ENCODE measurements at regions not wholly inside any gene's neighbourhood (a gene's known extent, or its start where the extent isn't known, plus 50 kb on each side); places are given as distances from the start of the nearest gene placed in this dataset.
"Not testable (repeated sequence)": the region's sequence is repeated elsewhere in the genome, so short reads cannot be mapped to it uniquely, and the experiment has no call there.

DNA sequence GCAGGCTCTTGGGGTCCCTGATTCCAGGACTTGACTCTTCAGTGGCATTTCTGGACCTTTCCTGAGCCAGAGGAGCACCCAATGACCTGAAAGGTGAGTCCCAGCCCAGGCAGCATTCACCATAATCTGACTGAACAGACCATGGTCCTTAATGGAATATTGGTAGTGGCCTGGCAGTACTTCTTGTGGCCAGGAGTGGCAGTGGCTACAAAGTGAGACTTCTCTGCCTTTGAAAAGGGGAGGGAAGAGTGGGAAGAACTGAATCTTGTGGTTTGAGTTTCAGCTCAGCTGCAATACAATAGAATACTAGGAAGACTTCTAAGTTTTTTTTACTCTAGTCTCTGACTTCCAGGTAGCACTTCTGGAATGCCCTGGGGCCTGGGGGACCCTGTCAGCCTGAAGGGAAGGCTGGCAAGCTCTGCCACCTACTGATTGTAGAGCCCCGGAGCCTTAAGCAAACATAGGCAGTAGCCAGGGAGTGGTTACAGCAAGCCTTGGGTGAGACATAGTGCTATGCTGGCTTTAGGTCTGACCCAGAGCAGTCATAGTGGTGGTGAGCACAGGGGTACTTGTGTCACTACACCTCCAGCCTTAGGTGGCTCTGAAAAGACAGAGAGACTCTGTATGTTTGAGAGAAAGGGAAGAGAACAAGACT is 674.2 kb upstream of the MANEA start:
- no peaks in the 10 kb centered on the region for H3K36me3 ChIP-seq (ENCODE audit: control insufficient read depth in 1 of 2, insufficient read depth in 2 of 2, low read length in 2 of 2)
- no peaks in the 10 kb centered on the region for H3K27me3 ChIP-seq (ENCODE audit: low read depth, low read length)
- no peak overlapping the region for H3K27ac ChIP-seq (ENCODE audit: low read length)
- no peak overlapping the region for H3K4me3 ChIP-seq (ENCODE audit: low read depth in 1 of 2, low read length in 2 of 2)
- no peaks in the 10 kb centered on the region for H3K9me3 ChIP-seq (ENCODE audit: control insufficient read depth in 1 of 2, low read length in 2 of 2)
- H3K4me1 ChIP-seq (ENCODE audit: control insufficient read depth in 1 of 2, insufficient read depth in 2 of 2, low read length in 2 of 2): no peaks in the 10 kb centered on the region

DNA sequence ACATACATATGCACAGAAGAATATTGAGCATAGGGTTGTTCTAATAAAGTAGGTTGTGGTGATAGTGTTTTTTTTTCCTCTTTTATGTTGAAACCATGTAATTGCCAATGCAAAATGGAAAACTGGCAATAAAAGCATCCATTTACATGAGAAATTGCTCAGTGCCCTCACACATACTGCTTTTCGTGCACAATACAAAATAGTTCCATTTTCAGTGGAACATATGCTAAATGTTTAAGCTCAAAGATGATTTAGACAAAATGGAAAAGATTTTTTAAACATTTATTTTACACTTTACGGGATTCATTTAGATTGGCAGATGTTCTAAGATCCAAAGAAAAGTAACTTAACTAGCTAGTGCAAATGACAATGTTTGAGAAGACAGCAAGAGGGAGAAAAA is 678.1 kb upstream of the MANEA start:
- Histone ChIP-seq H3K27me3 (ENCODE audit: low read depth, low read length) (no peaks in the 10 kb centered on the region), H3K9me3 (ENCODE audit: control insufficient read depth in 1 of 2, low read length in 2 of 2) (no peaks in the 10 kb centered on the region), H3K4me1 (ENCODE audit: control insufficient read depth in 1 of 2, insufficient read depth in 2 of 2, low read length in 2 of 2) (no peaks in the 10 kb centered on the region), H3K27ac (ENCODE audit: low read length) (no peak overlapping the region), H3K36me3 (ENCODE audit: control insufficient read depth in 1 of 2, insufficient read depth in 2 of 2, low read length in 2 of 2) (no peaks in the 10 kb centered on the region), H3K4me3 (ENCODE audit: low read depth in 1 of 2, low read length in 2 of 2) (no peak overlapping the region)

DNA sequence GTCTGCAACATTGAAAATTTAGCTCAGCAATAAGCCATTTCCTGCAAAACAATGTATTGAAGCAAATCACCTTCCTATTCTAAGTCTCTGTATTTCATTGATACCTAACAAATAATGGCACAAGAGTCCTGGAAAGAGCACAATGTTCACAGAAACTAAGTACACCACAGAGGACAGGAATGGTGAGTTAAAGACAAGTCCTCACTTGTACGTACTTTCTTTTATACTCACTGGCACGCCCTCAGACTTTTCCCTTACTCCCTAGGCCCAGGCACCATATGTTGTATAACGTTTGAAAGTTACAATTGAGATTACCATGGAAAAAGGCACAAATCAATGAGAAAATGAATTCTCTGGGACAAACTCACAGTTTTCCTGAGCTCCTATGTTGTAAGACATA is 683.0 kb upstream of the MANEA start:
- no peak overlapping the region for H3K4me3 ChIP-seq (ENCODE audit: low read depth in 1 of 2, low read length in 2 of 2)

DNA sequence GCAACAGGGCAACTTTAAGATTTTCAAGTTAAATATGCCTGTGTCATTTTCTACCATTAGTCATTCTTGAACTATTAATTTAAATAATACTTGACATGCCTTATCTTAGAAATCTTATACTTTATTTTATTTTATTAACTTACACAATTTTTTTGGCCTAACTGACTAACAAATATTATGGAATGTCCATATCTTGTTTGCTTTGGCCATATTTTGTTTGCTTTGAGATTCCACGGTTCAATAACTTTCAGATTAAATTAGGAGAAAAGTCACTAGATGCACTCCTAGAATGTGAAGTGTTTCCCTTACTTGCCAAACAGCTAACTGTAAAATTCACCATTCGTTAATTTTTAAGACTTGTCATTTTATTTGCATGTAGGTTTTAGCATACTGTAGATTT is 684.0 kb upstream of the MANEA start:
- Histone ChIP-seq H3K27ac (ENCODE audit: low read length) (no peak overlapping the region), H3K4me3 (ENCODE audit: low read depth in 1 of 2, low read length in 2 of 2) (no peak overlapping the region), H3K4me1 (ENCODE audit: control insufficient read depth in 1 of 2, insufficient read depth in 2 of 2, low read length in 2 of 2) (no peaks in the 10 kb centered on the region), H3K36me3 (ENCODE audit: control insufficient read depth in 1 of 2, insufficient read depth in 2 of 2, low read length in 2 of 2) (no peaks in the 10 kb centered on the region), H3K9me3 (ENCODE audit: control insufficient read depth in 1 of 2, low read length in 2 of 2) (no peaks in the 10 kb centered on the region), H3K27me3 (ENCODE audit: low read depth, low read length) (no peaks in the 10 kb centered on the region)

More for the DNA sequence above, 683.0 kb upstream of the MANEA start:
- Histone ChIP-seq H3K27ac (ENCODE audit: low read length) (no peak overlapping the region), H3K4me1 (ENCODE audit: control insufficient read depth in 1 of 2, insufficient read depth in 2 of 2, low read length in 2 of 2) (no peaks in the 10 kb centered on the region), H3K36me3 (ENCODE audit: control insufficient read depth in 1 of 2, insufficient read depth in 2 of 2, low read length in 2 of 2) (no peaks in the 10 kb centered on the region), H3K9me3 (ENCODE audit: control insufficient read depth in 1 of 2, low read length in 2 of 2) (no peaks in the 10 kb centered on the region), H3K27me3 (ENCODE audit: low read depth, low read length) (no peaks in the 10 kb centered on the region)

- not testable (repeated sequence) for H3K9me3 ChIP-seq (ENCODE audit: control insufficient read depth in 1 of 2, low read length in 2 of 2); H3K4me1 ChIP-seq (ENCODE audit: control insufficient read depth in 1 of 2, insufficient read depth in 2 of 2, low read length in 2 of 2); H3K36me3 ChIP-seq (ENCODE audit: control insufficient read depth in 1 of 2, insufficient read depth in 2 of 2, low read length in 2 of 2); H3K4me3 ChIP-seq (ENCODE audit: low read depth in 1 of 2, low read length in 2 of 2); H3K27me3 ChIP-seq (ENCODE audit: low read depth, low read length); H3K27ac ChIP-seq (ENCODE audit: low read length)
Measured at GRCh38 chr6:94873819-94874218, 703.5 kb upstream of the MANEA start.

DNA sequence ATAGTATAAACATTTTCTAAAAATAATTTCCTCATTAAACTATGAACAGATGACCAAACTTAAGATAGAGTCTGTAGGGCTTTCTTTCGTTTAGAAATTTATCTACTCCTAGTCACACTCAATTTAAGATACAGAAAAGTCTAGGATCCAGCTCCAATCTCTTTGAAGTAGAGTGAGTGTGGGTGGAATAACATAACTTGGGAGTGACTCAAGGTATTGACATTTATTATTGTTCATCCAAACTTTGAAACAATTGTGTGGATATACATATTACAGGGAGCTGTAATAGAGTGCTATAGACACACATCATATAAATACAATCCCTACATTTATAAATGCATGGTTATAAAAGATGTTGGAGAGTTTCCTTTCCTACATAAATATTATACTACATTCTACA is 715.2 kb upstream of the MANEA start:
- H3K36me3 ChIP-seq (ENCODE audit: control insufficient read depth in 1 of 2, insufficient read depth in 2 of 2, low read length in 2 of 2): no peaks in the 10 kb centered on the region
- no peak overlapping the region for H3K4me3 ChIP-seq (ENCODE audit: low read depth in 1 of 2, low read length in 2 of 2)
- no peaks in the 10 kb centered on the region for H3K27me3 ChIP-seq (ENCODE audit: low read depth, low read length)
- H3K9me3 ChIP-seq (ENCODE audit: control insufficient read depth in 1 of 2, low read length in 2 of 2): no peaks in the 10 kb centered on the region
- no peaks in the 10 kb centered on the region for H3K4me1 ChIP-seq (ENCODE audit: control insufficient read depth in 1 of 2, insufficient read depth in 2 of 2, low read length in 2 of 2)
- H3K27ac ChIP-seq (ENCODE audit: low read length): no peak overlapping the region

GRCh38 chr6:94859924-94860323 is 717.4 kb upstream of the MANEA start:
- no peak overlapping the region for H3K27ac ChIP-seq (ENCODE audit: low read length)
- no peaks in the 10 kb centered on the region for H3K9me3 ChIP-seq (ENCODE audit: control insufficient read depth in 1 of 2, low read length in 2 of 2)

GRCh38 chr6:94856999-94857398 is 720.3 kb upstream of the MANEA start:
- H3K36me3 ChIP-seq (ENCODE audit: control insufficient read depth in 1 of 2, insufficient read depth in 2 of 2, low read length in 2 of 2); H3K9me3 ChIP-seq (ENCODE audit: control insufficient read depth in 1 of 2, low read length in 2 of 2); H3K27me3 ChIP-seq (ENCODE audit: low read depth, low read length); H3K4me1 ChIP-seq (ENCODE audit: control insufficient read depth in 1 of 2, insufficient read depth in 2 of 2, low read length in 2 of 2); H3K27ac ChIP-seq (ENCODE audit: low read length); H3K4me3 ChIP-seq (ENCODE audit: low read depth in 1 of 2, low read length in 2 of 2): not testable (repeated sequence)

More at GRCh38 chr6:94859924-94860323, 717.4 kb upstream of the MANEA start:
- H3K4me1 ChIP-seq (ENCODE audit: control insufficient read depth in 1 of 2, insufficient read depth in 2 of 2, low read length in 2 of 2): no peaks in the 10 kb centered on the region
- no peaks in the 10 kb centered on the region for H3K27me3 ChIP-seq (ENCODE audit: low read depth, low read length)
- H3K36me3 ChIP-seq (ENCODE audit: control insufficient read depth in 1 of 2, insufficient read depth in 2 of 2, low read length in 2 of 2): no peaks in the 10 kb centered on the region
- no peak overlapping the region for H3K4me3 ChIP-seq (ENCODE audit: low read depth in 1 of 2, low read length in 2 of 2)

- H3K27ac ChIP-seq (ENCODE audit: low read length); H3K4me3 ChIP-seq (ENCODE audit: low read depth in 1 of 2, low read length in 2 of 2); H3K4me1 ChIP-seq (ENCODE audit: control insufficient read depth in 1 of 2, insufficient read depth in 2 of 2, low read length in 2 of 2); H3K9me3 ChIP-seq (ENCODE audit: control insufficient read depth in 1 of 2, low read length in 2 of 2); H3K36me3 ChIP-seq (ENCODE audit: control insufficient read depth in 1 of 2, insufficient read depth in 2 of 2, low read length in 2 of 2); H3K27me3 ChIP-seq (ENCODE audit: low read depth, low read length): not testable (repeated sequence)
Measured at GRCh38 chr6:94851329-94851728, 726.0 kb upstream of the MANEA start.

GRCh38 chr6:94845742-94846141 is 731.6 kb upstream of the MANEA start:
- Histone ChIP-seq H3K36me3 (ENCODE audit: control insufficient read depth in 1 of 2, insufficient read depth in 2 of 2, low read length in 2 of 2) (no peaks in the 10 kb centered on the region), H3K9me3 (ENCODE audit: control insufficient read depth in 1 of 2, low read length in 2 of 2) (no peaks in the 10 kb centered on the region), H3K27me3 (ENCODE audit: low read depth, low read length) (no peaks in the 10 kb centered on the region), H3K4me3 (ENCODE audit: low read depth in 1 of 2, low read length in 2 of 2) (no peak overlapping the region), H3K27ac (ENCODE audit: low read length) (no peak overlapping the region), H3K4me1 (ENCODE audit: control insufficient read depth in 1 of 2, insufficient read depth in 2 of 2, low read length in 2 of 2) (no peaks in the 10 kb centered on the region)

DNA sequence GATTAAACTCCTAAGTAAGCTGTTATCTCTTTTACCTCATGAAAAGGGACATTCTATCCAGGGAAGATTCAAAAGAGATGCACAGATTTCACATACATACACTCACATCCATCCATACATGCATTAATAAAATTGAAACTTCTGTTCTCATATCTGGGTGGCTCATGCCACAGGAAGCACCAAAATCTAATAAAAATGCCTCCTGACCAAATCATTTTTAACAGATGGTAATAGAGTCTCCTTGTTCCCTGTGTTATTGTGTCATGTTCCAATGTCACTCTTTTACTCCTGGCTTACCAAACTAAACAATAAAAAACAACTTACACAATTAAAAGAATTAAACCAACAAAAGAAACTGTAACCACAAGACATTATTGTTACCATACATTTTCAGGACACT is 742.1 kb upstream of the MANEA start:
- Histone ChIP-seq H3K4me3 (ENCODE audit: low read depth in 1 of 2, low read length in 2 of 2) (no peak overlapping the region), H3K36me3 (ENCODE audit: control insufficient read depth in 1 of 2, insufficient read depth in 2 of 2, low read length in 2 of 2) (no peaks in the 10 kb centered on the region), H3K27me3 (ENCODE audit: low read depth, low read length) (no peaks in the 10 kb centered on the region), H3K27ac (ENCODE audit: low read length) (no peak overlapping the region), H3K9me3 (ENCODE audit: control insufficient read depth in 1 of 2, low read length in 2 of 2) (no peaks in the 10 kb centered on the region), H3K4me1 (ENCODE audit: control insufficient read depth in 1 of 2, insufficient read depth in 2 of 2, low read length in 2 of 2) (no peaks in the 10 kb centered on the region)

GRCh38 chr6:94813806-94814205 is 763.5 kb upstream of the MANEA start:
- Histone ChIP-seq H3K27me3 (ENCODE audit: low read depth, low read length) (no peaks in the 10 kb centered on the region), H3K9me3 (ENCODE audit: control insufficient read depth in 1 of 2, low read length in 2 of 2) (no peaks in the 10 kb centered on the region), H3K36me3 (ENCODE audit: control insufficient read depth in 1 of 2, insufficient read depth in 2 of 2, low read length in 2 of 2) (no peaks in the 10 kb centered on the region), H3K4me3 (ENCODE audit: low read depth in 1 of 2, low read length in 2 of 2) (no peak overlapping the region), H3K4me1 (ENCODE audit: control insufficient read depth in 1 of 2, insufficient read depth in 2 of 2, low read length in 2 of 2) (no peaks in the 10 kb centered on the region), H3K27ac (ENCODE audit: low read length) (no peak overlapping the region)
